ENCODE measurements at regions not wholly inside any gene's neighbourhood (a gene's known extent, or its start where the extent isn't known, plus 50 kb on each side); places are given as distances from the start of the nearest gene placed in this dataset.

- no peak overlapping the region for H3K27ac Mint-ChIP-seq
- Histone ChIP-seq H3K9me3 (ENCODE audit: low read depth) (no peaks in the 10 kb centered on the region), H3K36me3 (no peaks in the 10 kb centered on the region), H3K4me3 (no peak overlapping the region), H2AFZ (replicated peaks) (no peak overlapping the region), H3K27ac (no peak overlapping the region), H3K4me1 (no peaks in the 10 kb centered on the region), H3F3A (ENCODE audit: low read depth) (no peaks in the 10 kb centered on the region), H3K9ac (no peak overlapping the region), H3K27me3 (no peaks in the 10 kb centered on the region), H3K79me2 (ENCODE audit: low read depth) (no peaks in the 10 kb centered on the region), H3K4me2 (no peak overlapping the region), H4K20me1 (ENCODE audit: low read depth) (no peaks in the 10 kb centered on the region)
- DNase-seq (ENCODE audit: low spot score) = no peak
- H3K4me3 Mint-ChIP-seq = no peak overlapping the region
- no peaks in the 10 kb centered on the region for H3K4me1 Mint-ChIP-seq
- peaks cover 12% of the 10 kb centered on the region for H3K9me3 Mint-ChIP-seq
- TF ChIP-seq CTCF (IDR thresholded peaks at IDR 0.05) (no peak), EZH2 (IDR thresholded peaks at IDR 0.05) (no peak), EZH2phosphoT487 (IDR thresholded peaks at IDR 0.05) (no peak)
- no peaks in the 10 kb centered on the region for H3K27me3 Mint-ChIP-seq (ENCODE audit: insufficient read depth, low read depth)
- H3K36me3 Mint-ChIP-seq = no peaks in the 10 kb centered on the region
These were observed 94.7 kb upstream of the FERD3L start for GRCh38 chr7:19239951-19240350.

- no peaks in the 10 kb centered on the region for H3K27me3 ChIP-seq
- no peak overlapping the region for H3K9ac ChIP-seq
- Mint-ChIP-seq H3K27me3 (ENCODE audit: insufficient read depth, low read depth) (no peaks in the 10 kb centered on the region), H3K4me3 (no peak overlapping the region), H3K27ac (no peak overlapping the region), H3K4me1 (no peaks in the 10 kb centered on the region), H3K9me3 (peaks cover 11% of the 10 kb centered on the region), H3K36me3 (no peaks in the 10 kb centered on the region)
- H3K4me2 ChIP-seq = no peak overlapping the region
- no peak for TF ChIP-seq CTCF (IDR thresholded peaks at IDR 0.05)
- TF ChIP-seq EZH2phosphoT487 (IDR thresholded peaks at IDR 0.05) = no peak
- no peak for TF ChIP-seq EZH2 (IDR thresholded peaks at IDR 0.05)
- no peaks in the 10 kb centered on the region for H3K4me1 ChIP-seq
- no peaks in the 10 kb centered on the region for H3K79me2 ChIP-seq (ENCODE audit: low read depth)
- H3F3A ChIP-seq (ENCODE audit: low read depth) = no peaks in the 10 kb centered on the region
- no peak for DNase-seq (ENCODE audit: low spot score)
- no peak overlapping the region for H3K4me3 ChIP-seq
- no peaks in the 10 kb centered on the region for H3K36me3 ChIP-seq
- no peaks in the 10 kb centered on the region for H3K9me3 ChIP-seq (ENCODE audit: low read depth)
- H3K27ac ChIP-seq = no peak overlapping the region
- H4K20me1 ChIP-seq (ENCODE audit: low read depth) = no peaks in the 10 kb centered on the region
- no peak overlapping the region for H2AFZ ChIP-seq (replicated peaks)
These were observed 90.5 kb upstream of the FERD3L start for GRCh38 chr7:19235680-19236079.

GRCh38 chr7:19224951-19225350 is 79.7 kb upstream of the FERD3L start:
- peaks cover 8% of the 10 kb centered on the region for H3K4me1 Mint-ChIP-seq
- Histone ChIP-seq H3K27ac (no peak overlapping the region), H3K36me3 (no peaks in the 10 kb centered on the region), H4K20me1 (ENCODE audit: low read depth) (no peaks in the 10 kb centered on the region), H3K9ac (no peak overlapping the region), H3K4me3 (no peak overlapping the region), H3F3A (ENCODE audit: low read depth) (no peaks in the 10 kb centered on the region), H3K9me3 (ENCODE audit: low read depth) (no peaks in the 10 kb centered on the region), H3K4me2 (no peak overlapping the region), H3K79me2 (ENCODE audit: low read depth) (no peaks in the 10 kb centered on the region), H3K27me3 (no peaks in the 10 kb centered on the region), H3K4me1 (no peaks in the 10 kb centered on the region), H2AFZ (replicated peaks) (no peak overlapping the region)
- H3K36me3 Mint-ChIP-seq = no peaks in the 10 kb centered on the region
- no peak for TF ChIP-seq EZH2 (IDR thresholded peaks at IDR 0.05)
- TF ChIP-seq EZH2phosphoT487 (IDR thresholded peaks at IDR 0.05) = no peak
- TF ChIP-seq CTCF (IDR thresholded peaks at IDR 0.05) = no peak
- no peak overlapping the region for H3K4me3 Mint-ChIP-seq
- peaks cover 8% of the 10 kb centered on the region for H3K9me3 Mint-ChIP-seq
- peaks cover 2% of the 10 kb centered on the region for H3K27me3 Mint-ChIP-seq (ENCODE audit: insufficient read depth, low read depth)
- H3K27ac Mint-ChIP-seq = no peak overlapping the region
- DNase-seq (ENCODE audit: low spot score) = no peak
